ENCODE measurements at regions not wholly inside any gene's neighbourhood (a gene's known extent, or its start where the extent isn't known, plus 50 kb on each side); places are given as distances from the start of the nearest gene placed in this dataset.

DNA sequence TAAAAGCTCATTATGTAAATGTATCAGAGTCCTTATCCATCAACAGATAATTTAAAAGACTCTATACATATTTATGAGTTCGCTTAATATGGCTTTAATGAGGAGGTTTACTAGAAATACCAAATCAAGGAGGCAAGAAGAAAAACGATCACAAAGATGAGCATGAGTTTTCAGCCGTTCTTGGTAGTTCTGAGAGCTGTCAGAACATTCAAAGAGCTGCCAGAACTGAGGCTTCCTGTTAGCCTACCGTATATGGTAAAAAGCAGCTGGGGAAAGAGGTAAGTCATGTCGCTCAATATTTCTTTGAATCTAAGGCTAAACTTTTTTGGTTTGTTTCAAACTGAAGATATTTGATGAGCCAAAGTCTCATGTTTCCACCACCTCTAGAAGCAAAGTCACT is 115.3 kb upstream of the PLXNC1 start:
- DNase-seq: no peak

DNA sequence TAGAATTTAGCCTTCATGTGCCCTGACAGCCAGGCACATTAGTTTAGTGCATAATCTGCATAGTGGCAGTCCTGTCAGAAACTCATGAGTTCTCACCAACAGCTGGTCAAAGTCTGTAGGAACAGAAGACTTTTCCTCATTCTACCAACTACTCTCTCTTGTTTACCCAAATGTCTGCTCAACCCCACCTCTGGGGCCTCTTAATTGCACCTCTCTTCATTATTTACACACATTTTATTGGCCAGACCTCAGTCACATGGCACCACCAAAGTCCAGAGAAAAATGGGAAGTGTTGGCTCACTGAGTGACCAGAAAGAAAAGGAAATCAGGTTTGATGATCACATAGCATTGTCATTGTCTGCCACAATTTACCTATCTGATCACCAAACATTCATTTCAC is 114.6 kb upstream of the PLXNC1 start:
- DNase-seq: no peak

GRCh38 chr12:94037444-94037843 is 110.9 kb upstream of the PLXNC1 start:
- no peak for DNase-seq

DNA sequence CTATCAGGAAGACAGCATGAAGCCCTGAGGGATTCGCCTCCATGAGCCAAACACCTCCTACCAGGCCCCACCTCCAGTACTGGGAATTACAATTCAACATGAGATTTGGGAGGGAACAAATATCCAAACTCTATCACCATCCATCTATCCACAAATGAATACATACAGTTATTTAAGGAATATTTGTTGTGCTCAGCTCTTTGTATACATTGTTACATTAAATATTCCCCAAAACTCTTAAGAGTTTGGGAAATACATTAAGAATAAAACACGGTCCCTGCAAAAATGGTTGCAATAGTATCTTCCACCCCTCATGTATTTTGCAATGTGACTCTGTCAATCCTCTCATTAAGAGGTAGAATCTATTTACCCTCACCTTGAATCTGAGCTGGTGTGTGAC is 109.8 kb upstream of the PLXNC1 start:
- DNase-seq: no peak

- DNase-seq: no peak
Measured at GRCh38 chr12:94039199-94039840, 109.1 kb upstream of the PLXNC1 start.

DNA sequence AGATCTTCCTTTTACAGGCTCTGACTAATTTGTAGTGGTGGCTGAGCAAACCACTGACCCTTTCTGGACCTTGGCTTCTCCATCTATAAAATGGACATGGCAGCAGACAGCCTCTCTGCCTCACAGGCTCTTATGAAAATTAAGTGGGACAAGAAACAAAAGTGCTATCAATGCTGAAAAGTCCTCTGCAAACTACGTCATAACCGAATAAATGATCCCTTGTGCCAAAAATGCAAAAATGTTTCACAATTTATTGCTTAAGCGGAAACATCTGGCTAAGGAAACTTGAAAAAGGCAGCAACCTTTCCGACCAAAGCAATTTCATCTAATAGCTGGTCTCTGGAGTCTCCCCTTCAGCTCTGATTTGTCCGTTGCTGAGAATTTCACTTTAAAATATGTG is 108.5 kb upstream of the PLXNC1 start:
- DNase-seq: no peak

DNA sequence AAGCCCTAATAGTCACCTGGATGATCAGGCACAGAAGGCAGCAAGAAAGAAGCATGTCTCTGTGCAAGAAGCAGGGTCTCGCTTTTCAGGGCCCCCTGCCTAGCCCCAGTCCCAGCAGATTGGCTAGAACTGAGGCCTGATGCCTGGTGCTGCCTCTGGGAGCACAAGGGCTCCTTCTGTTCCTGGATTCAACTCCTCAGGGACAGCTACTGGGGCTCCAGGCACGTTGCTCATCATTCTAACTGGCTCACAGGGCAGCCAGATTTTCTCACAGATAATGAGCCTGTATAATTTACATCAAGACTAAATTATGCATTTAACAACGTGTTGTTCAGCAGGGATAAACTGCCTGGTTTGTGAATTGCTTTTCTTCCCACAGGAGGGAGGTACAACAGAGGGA is 106.5 kb upstream of the PLXNC1 start:
- DNase-seq: no peak

- DNase-seq: no peak
Measured at GRCh38 chr12:94042321-94042720, 106.1 kb upstream of the PLXNC1 start.

- DNase-seq: no peak
Measured at GRCh38 chr12:94046626-94047410, 101.6 kb upstream of the PLXNC1 start.

- no peak for DNase-seq
Measured at GRCh38 chr12:94047781-94048567, 100.4 kb upstream of the PLXNC1 start.

DNA sequence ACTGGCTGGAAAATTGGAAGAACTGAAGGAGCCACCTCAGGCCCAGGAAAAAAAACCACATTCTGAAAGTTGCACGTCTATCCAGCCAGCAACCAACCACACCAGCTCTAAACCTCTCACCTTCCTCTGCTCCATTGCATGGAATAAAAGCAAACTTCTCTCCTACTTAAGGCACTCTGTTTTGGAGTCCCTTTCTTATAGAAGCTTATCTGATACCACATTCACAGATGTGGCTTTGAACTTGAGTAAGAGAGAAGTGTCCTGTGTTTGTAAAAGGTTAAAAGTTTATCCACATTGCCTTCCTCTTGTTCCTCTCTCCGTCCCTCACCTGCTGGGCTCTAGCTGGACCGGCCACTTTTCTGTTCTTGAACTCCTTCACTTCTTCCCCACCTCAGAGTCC is 99.6 kb upstream of the PLXNC1 start:
- DNase-seq: no peak

- DNase-seq: no peak
Measured at GRCh38 chr12:94049718-94050117, 98.7 kb upstream of the PLXNC1 start.

- DNase-seq: no peak
Measured at GRCh38 chr12:94053676-94054075, 94.7 kb upstream of the PLXNC1 start.

DNA sequence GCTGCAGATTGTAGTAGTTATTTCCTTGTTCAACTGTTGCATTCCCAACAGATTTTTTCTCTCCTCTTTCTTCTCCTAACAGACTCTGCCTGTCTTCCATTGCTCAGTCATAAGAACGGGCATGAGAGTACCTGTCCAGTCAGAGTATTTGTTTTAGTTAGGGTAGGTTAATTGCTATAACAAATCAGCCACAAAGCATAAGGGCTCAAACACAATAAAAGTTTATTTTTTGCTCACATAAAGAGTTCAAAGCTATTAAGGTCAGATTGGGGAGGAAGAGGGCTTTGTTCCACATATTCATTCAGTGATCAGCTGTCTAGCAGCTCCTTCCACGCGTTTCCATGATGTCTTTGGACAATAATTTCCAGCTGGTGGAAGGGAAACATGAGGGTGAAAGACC is 92.8 kb upstream of the PLXNC1 start:
- no peak for DNase-seq

DNA sequence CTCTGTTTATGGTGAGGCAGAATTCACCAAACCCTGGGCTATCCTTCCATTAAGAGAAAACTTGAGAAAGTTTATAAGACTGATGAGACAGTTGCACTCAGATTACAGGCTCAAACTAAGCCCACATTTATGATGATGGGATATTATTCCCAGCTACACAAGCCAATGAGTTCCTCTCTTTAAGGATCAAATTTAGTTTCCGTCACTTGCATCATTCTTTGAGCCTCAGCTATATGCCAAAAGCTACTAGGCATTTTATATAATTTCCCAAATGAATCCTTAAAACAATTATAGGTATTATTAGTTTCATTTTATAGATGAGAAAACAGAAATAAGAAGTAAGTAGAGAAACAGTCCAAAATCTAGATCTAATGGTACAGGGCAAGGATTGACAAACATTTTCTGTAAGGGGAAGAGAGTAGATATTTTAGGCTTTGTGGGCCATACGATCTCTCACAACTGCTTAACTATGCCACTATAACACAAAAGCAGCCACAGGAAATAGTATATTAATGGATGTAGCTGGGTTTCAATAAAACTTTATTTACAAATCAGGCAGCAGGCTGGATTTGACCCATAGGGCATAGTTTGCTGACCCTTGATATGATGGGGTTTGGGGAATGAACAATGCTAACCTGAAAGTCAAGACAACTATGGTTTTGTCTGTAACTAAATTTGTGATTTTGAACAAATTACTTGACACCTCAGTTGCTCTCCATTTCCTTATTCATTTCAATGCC is 91.8 kb upstream of the PLXNC1 start:
- no peak for DNase-seq

GRCh38 chr12:94057262-94058151 is 90.9 kb upstream of the PLXNC1 start:
- DNase-seq: no peak

- DNase-seq: no peak
Measured at GRCh38 chr12:94059394-94060368, 88.7 kb upstream of the PLXNC1 start.

- no peak for DNase-seq
Measured at GRCh38 chr12:94062194-94062593, 86.2 kb upstream of the PLXNC1 start.

DNA sequence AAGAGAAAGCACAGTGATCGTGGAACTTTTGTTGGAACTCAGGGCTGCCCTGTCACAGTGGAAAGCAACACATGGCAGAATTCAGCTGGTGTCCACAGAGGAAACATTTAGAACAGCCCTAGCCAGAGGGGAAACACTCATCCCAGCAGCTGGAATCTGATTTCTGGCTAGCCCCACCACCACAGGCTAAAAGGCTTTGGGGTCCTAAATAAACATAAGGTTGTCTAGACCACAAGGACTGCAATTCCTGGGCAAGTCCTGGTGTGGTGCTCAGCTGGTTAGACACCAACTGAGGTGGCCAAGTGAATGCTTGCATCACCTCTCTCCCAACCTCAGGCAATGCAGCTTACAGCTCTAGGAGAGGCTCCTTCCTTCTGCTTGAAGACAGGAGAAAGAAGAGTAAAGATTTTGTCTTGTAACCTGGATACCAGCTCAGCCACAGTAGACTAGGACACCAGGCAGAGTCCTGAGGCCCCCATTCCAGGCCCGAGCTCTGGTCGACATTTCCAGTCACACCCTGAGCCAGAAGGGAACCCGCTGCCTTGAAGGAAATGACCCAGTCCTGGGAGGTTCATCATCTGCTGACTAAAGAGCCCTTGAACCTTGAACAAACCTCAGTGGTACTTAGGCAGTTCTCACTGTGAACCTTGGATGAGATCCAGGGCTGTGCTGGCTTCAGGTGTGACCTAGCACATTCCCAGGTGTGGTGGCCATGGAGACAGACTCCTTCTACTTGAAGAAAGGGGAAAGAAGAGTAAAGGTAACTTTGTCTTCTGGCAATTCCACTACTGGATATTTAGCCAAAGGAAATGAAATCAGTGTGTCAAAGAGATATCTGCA is 85.4 kb upstream of the PLXNC1 start:
- DNase-seq: no peak

- DNase-seq: no peak
Measured at GRCh38 chr12:94070520-94070919, 77.9 kb upstream of the PLXNC1 start.
